CD1c-positive myeloid dendritic cell (primary cell): ENCODE measurements at regions not wholly inside any gene's neighbourhood (a gene's known extent, or its start where the extent isn't known, plus 50 kb on each side); places are given as distances from the start of the nearest gene placed in this dataset.
"Not testable (repeated sequence)": the region's sequence is repeated elsewhere in the genome, so short reads cannot be mapped to it uniquely, and the experiment has no call there.

Experiments used
- DNase-seq: peaks from one replicate; pipeline ENCODE4 v3.0.0-alpha.2; 2016; ENCODE audit errors: extremely low spot score

DNA sequence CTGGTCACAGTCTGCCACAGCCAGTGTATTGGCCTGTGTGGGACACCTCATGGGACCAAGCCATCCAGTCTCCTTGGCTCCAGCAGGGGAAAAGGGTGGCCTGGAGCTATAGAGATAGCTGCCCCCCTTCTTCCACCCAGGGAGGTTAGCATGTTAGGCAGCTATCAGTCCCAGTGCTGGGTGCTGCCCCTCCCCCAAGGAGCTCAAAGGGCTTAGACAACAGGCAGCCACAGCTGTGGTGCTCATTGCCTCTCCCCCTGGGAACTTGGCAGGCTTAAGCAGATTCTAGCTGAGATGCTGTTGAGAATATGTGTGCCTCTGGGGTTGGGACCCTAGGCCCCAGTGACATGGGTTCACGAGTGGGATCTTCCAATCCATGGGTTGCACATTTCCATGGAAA, 226.0 kb upstream of the PTGER4 start:
- no peak for DNase-seq

DNA sequence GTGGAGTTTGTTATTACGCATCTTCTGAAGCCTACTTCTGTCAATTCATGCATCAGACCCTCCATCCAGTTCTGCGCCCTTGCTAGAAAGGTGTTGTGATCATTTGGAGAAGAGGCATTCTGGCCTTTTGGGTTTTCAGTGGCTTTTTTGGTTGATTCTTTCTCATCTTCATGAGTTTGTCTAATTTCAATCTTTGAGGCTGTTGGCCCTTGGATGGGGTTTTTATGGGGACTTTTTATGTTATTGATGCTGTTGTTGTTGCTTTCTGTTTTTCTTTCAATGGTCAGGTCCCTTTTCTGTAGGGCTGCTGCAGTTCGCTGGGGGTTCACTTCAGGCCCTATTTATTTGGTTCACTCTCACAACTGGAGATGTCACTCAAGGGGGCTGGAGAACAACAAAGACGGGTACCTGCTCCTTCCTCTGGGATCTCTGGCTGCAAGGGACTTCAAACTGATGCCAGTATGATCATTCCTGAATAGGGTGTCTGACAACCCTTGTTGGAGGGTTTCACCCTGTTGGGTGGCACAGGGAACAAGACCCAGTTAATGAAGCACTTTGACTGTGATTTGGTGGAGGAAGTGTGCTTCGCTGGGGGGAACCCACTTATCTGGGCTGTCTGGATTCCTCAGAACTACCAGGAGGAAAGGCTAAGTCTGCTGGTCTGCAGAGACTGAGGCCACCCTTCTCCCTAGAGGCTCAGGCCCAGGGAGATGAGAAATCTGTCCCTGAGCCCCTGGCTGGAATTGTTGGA, 226.7 kb upstream of the PTGER4 start:
- no peak for DNase-seq

DNA sequence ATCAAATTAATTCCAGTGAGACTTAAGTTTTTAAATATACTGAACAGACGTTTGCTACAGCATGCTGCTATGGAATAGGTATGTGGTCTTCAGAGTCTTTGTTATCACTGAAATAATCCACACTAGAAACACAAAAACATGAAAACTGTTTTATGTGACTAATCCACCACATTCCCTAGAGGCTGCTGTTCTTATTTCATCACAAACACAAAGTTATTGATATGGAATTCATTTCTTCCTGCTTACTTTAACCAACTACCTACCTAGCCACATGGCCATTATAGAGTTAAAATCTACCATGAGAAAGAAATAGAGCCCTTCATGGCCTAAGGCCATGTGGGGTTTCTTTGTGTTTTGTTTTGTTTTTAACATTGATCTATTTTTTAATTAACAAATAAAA, 232.3 kb upstream of the PTGER4 start:
- no peak for DNase-seq

DNA sequence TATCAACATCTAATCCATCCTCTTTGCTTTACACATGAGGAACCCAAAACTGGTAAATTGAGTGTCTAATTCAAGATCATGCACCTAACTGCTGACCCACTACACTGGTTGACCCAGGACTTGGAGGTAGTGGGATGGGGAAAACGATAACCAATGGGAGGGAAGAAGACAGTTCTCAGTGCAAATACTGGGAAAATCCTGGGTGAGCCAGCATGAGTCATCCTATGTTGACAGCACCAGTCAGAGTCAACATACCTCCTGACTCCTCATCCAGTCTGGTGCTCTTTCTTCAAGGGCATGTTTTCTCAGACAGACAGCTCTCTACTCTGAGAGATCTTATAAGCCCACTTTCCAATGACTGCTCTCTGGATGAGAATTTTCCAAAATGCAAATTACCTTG, 232.8 kb upstream of the PTGER4 start:
- peak; percentile 40 for DNase-seq

DNA sequence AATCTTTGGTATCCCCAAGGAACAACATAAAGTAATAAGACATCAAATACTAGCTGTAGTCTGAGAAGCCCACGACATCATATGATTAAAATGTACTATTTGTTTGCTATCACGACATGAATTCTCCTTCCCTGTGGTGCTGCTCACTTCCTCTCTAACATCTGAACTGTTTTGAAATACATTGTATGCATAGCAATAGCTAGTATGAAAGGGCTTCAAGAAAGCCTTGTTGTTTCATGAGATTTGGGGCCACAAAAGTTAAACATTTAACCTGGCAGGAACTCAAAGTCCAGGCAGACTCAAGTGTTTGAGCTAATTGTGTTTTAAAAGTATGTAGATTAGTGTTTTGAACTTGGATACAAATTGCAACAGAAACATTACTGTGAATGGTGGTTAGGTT, 237.4 kb upstream of the PTGER4 start:
- peak; percentile 38 for DNase-seq

DNA sequence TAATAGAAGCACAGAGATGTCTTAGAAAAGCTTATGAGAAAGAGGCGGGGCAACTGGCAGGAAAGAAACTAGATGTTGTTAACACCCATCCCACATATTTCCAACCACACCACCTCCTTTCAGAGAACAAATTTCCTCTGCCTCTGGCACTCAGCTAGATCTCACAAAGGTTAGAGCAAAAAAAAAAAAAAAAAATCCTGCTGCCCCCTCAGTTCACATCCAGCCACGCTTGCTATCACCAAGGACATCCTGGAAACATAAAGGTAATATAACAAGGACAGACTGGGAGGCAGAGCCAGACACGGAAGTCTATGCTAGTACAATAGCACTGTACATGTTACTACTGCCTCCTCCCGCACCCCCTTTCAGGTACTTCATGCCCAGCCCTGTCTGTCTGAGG, 238.0 kb upstream of the PTGER4 start:
- DNase-seq: no peak

DNA sequence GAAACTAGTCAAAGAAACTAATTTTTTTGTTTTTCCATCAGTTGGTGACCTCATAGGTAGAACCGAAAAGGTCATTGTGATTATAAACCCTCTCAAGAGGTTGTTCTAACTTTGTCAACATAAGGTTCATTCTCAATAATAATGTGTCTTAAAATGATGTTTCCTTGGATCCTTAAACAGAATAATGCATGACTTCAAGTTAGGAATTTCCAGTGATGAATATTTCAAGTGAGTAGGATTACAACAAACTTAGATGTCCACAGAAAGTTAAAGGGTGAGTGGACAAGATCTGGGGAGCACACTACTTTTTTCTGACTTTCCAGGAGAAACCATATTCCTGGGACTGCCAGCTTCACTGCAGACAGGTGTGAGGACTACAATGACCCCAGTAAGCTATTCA, 239.0 kb upstream of the PTGER4 start:
- DNase-seq: no peak

DNA sequence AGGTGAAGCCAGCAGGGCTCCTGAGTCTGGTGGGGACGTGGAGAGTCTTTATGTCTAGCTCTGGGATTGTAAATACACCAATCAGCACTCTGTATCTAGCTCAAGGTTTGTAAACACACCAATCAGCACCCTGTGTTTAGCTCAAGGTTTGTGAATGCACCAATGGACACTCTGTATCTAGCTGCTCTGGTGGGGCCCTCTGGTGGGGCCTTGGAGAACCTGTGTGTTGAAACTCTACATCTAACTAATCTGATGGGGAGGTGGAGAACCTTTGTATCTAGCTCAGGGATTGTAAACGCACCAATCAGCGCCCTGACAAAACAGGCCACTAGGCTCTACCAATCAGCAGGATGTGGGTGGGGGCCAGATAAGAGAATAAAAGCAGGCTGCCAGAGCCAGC, 240.6 kb upstream of the PTGER4 start:
- not testable (repeated sequence) for DNase-seq

DNA sequence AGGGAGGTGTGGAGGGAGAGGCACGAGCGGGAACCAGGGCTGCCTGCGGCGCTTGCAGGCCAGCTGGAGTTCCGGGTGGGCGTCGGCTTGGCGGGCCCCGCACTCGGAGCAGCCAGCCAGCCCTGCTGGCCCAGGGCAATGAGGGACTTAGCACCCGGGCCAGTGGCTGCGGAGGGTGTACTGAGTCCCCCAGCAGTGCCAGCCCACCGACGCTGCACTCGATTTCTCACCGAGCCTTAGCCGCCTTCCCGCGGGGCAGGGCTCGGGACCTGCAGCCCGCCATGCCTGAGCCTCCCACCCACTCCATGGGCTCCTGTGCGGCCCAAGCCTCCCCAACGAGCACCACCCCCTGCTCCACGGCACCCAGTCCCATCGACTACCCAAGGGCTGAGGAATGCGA, 241.1 kb upstream of the PTGER4 start:
- DNase-seq: not testable (repeated sequence)

DNA sequence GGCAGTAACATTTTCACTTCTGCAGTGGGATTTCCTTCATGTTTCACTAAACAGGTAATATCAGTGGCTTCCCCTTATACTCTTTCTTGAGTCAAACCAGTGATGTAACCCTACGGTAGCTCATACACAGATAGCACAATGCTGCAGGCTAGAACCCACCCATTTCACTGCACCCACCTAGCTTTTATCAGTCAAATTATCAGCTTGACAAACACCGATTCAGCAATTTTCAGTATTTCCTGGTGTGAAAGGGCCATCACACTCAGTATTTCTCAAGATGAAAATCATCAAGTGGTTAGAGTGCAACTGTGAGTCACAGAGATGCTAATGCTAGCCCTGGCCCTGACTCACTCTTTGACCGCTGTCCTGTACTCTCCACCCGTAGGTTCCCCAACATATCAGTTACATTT, 242.3 kb upstream of the PTGER4 start:
- DNase-seq: peak; percentile 84

DNA sequence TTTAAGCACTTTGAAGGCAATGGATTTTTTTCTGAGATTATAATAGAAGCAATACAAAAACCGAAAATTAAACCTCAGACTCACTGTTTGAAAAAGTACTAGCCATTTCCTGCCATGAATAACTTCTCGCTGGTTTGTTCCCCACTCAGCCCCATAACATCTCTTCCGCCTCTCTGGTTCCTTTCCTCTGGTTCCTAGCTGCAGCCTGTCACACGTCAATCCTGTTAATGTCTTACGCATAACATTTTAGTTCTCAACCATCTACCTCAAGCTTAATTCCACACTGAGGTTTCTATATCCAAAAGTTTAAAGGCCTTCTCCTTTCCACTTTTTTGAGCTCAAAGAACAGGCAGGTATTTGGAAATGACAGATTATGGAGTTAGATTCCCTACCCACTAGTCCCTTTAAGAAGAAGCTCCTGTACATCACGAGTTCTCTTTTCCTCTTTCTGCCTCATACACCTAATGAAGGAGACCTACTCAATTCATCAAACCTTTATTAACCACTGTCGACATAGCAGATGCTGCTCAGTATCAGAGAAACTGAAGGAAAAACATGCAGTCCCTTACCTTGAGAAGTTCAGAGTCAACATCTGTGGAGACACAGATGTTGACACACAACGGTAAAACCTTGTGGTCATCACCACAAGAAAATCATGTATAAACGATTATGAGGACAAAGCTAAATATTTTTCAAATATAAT, 243.0 kb upstream of the PTGER4 start:
- peak; percentile 39 for DNase-seq

DNA sequence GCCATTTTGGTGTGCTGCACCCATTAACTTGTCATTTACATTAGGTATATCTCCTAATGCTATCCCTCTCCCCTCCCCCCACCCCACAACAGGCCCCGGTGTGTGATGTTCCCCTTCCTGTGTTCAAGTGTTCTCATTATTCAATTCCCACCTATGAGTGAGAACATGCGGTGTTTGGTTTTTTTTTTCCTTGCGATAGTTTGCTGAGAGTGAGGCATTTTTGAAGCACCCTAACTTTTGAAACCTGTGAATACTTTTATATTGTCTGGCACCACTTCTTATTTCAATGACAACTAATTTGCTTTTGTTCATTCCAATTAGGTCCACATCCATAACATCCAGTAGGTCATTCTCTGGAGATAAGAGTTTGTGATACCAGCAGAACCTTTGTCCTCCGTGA, 244.0 kb upstream of the PTGER4 start:
- DNase-seq: not testable (repeated sequence)

DNA sequence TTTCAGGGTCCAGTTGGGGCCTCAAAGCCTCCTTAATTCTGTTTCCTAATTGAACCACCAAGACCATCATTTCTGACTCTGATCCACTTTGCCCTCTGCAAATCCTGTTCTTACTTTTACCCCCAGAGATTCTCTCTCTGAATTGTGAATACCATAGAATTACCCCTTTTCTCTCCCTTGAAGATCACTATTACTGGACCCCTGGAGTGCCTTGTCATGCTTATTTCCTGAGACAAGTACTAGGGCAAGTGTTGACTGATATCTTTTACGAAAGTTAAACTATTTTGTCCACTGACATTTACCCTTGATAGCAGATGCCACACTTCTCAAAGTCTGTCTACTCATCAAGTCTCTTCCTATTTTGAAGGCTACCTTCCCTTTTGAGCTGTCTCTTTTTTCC, 246.9 kb upstream of the PTGER4 start:
- DNase-seq: no peak

DNA sequence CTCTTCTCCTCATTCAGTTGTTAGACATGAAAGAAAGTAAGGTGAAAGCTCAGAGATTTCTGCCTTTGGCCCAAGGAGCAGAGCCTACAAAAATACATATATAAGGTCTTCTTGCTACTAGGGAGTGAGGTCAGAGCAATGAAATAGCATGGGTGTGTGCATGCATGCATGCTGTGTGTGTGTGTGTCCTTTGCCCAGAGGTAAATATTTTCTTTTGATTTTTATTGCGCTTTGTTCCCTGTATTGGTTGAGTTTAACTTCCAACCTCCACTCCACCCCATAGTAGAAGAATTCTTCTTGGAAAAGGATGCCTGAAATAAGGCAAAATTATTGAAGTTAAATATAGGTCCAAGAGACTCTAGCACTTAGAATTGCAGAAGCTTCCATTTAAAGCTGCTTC, 248.0 kb upstream of the PTGER4 start:
- no peak for DNase-seq

DNA sequence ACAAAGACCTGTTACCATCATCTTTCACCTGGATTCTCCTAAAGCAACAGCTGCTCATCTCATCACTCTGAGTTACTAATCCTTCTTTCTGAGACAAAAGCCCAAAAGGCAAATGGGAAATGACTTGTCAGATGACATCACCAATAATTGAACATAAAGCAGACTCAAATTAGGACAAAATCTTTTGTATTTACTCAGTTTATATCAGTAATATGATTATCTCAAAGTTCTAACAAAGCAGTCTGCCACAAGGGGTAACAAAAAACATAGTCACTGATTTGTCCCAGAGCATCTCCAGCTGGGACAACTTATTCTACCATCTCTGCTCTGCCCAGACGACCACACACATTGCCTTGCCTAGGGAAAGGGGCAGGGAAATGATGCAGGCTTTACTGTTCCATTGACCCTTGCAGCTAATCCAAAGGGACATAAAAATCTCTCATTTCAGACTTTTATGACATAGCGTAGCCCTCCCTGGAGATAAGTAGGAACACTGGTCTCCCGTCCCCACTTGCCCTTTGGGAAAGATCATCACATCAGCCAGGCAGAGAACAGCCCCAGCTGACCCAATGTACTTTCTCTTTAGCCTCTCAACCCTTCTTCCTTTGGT, 249.5 kb upstream of the PTGER4 start:
- DNase-seq: no peak

DNA sequence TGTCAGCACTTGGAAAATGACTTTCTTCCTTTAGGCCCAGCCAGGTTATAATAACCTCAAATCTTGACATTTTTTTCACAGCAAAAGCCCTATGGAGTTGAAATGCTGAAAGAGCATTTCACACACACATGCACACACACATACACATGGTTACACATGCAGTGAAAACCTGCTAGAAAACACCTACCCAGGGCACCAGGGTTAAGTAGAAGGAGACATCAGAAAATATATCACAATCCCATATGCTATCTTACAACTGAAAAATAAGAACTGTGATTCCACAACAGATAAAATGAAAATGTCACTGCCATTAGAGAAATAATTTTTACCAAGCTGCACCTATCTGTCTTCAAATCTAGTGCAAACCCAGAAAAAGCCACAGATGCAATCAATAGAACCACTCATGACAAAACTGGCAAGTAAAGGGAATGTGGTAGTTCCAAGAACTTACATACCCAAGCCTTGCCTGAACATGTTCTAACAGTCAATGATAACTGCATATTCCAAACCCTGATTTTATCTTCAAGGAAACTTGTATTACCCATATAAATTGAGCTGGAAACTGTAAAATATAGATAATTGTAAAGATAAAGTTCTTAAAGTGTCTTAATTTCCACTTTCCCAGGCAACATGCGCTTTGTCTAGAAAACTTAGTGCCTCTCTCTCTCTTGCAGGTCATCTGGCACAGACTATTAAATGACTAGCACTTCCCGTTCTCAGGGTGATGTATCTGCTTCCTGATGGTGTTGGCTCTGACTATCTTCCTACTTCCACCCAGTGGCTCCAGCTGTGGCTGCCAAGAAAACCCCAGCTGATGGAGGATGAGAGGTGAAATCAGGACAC, 250.2 kb upstream of the PTGER4 start:
- peak; percentile 68 for DNase-seq

DNA sequence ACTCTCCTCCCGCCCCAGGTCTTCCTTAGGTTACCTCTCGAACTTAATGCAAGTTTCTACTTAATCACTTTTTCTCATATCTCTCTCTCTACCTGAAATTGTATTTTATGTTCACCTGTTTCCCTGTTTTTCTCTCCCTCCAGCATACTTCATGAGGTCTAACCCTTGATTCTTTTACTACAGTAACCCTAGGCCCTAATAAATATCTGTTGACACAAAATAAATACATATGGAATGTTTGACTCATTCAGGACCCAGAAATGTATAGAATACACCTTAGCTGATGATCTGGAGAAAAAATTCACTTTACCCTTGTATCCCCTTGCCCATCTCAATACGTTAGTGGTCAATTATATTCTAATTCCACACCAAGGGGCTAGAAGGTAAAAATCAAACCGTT, 250.9 kb upstream of the PTGER4 start:
- DNase-seq: no peak

DNA sequence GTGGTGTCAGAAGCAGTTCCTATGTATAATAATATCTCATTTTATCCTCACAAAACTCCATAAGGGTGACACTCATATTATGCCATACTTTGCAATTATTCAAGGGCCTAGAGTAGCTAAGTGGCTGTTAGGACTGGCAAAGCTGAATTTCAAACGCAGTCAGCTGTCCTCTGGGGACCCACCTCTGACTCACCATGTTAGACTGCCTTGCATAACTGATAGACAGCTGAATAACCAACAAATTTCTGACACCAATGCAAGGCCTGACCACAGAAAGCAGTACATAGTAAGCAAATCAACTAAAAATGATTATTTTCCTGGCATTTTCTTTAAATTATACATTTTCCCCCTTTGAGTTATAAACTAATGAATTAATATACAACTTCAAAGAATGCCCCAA, 251.6 kb upstream of the PTGER4 start:
- DNase-seq: no peak

DNA sequence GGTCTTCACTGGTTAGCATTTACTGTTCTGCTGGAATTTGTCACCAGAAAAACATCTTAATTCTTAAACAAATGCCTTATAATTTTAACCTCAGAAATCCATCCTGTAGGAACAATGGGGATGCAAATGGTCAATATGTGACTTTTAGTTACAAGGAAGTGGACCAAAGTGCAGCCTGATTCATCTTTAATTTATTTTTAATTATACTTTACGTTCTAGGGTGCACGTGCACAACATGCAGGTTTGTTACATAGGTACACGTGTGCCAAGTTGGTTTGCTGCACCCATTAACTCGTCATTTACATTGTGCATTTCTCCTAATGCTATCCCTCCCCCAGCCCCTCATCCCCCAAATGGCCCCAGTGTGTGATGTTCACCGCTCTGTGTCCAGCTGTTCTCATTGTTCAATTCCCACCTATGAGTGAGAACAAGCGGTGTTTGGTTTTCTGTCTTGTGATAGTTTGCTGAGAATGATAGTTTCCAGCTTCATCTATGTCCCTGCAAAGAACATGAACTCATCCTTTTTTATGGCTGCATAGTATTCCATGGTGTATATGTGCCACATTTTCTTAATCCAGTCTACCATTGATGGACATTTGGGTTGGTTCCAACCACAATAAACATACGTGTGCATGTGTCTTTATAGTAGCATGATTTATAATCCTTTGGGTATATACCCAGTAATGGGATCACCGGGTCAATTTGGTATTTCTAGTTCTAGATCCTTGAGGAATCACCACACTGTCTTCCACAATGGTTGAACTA, 262.5 kb upstream of the PTGER4 start:
- not testable (repeated sequence) for DNase-seq

DNA sequence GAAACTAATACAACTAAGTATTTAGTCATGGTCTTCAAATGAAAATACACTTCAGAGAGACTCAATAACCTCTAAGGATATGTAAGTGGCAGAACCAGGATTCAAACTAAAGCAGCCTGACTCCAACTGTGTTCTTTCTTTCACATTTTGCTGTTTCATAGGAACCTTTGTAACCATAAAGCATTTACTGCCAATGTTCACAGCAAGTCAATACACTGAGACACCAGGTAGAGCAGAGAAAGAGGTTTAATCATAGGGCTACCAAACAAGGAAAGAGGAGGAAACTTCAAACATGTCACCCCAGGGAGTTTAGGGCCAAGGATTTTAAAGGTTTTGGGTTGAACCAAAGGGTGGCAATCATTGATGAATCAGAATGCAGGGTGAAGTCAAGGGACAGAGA, 263.1 kb upstream of the PTGER4 start:
- no peak for DNase-seq

DNA sequence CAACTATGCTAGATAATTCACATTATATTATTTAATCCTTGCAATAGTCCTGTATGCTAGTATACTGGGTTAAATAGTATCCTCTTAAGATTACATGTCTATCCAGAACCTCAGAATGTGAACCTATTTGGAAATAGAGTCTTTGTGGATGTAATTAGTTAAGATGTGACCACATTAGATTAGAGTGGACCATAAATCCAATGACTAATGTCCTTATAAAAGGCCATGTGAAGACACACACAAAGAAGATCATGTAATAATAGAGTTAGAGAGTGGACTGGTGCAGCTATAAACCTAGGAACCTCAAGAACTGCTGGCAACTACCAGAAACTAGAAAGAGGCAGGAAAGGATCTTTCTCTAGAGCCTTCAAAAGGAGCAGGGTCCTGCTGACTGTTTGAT, 263.6 kb upstream of the PTGER4 start:
- no peak for DNase-seq
